Transverse colon (tissue), 4 donors: ENCODE measurements at regions not wholly inside any gene's neighbourhood (a gene's known extent, or its start where the extent isn't known, plus 50 kb on each side); places are given as distances from the start of the nearest gene placed in this dataset.

Source experiments
- POLR2A ChIP-seq: fragments of 450-650 bp; IDR thresholded peaks from one replicate; pipeline ENCODE4 v1.6.1; 2016; ENCODE audit warnings: antibody characterized with exemption, mild to moderate bottlenecking, moderate library complexity
- POLR2AphosphoS5 ChIP-seq, 3 donors: sonication (generic); formaldehyde crosslinking; IDR thresholded peaks; one replicate each; pipeline ENCODE4 v1.6.1; 2016; ENCODE audit warnings: antibody characterized with exemption in 3 of 3
- TF ChIP-seq, protein P1 (sequence below), 5 experiments: fragments of 200-600 bp in 3 of 5; fragments of 450-650 bp in 2 of 5; sonication (generic) in 3 of 5; IDR thresholded peaks; 1 replicate in 2 of 5; 2 replicates in 3 of 5; pipeline ENCODE4 v1.5.1; 2016 to 2017; ENCODE audit warnings: antibody characterized with exemption in 5 of 5, inconsistent platforms in 3 of 5, mild to moderate bottlenecking in 2 of 5, moderate library complexity in 1 of 5

- no peak for TF ChIP-seq POLR2AphosphoS5 (IDR thresholded peaks at IDR 0.05)
- TF ChIP-seq, protein P1, sequence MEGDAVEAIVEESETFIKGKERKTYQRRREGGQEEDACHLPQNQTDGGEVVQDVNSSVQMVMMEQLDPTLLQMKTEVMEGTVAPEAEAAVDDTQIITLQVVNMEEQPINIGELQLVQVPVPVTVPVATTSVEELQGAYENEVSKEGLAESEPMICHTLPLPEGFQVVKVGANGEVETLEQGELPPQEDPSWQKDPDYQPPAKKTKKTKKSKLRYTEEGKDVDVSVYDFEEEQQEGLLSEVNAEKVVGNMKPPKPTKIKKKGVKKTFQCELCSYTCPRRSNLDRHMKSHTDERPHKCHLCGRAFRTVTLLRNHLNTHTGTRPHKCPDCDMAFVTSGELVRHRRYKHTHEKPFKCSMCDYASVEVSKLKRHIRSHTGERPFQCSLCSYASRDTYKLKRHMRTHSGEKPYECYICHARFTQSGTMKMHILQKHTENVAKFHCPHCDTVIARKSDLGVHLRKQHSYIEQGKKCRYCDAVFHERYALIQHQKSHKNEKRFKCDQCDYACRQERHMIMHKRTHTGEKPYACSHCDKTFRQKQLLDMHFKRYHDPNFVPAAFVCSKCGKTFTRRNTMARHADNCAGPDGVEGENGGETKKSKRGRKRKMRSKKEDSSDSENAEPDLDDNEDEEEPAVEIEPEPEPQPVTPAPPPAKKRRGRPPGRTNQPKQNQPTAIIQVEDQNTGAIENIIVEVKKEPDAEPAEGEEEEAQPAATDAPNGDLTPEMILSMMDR (IDR thresholded peaks at IDR 0.05): no peak
- TF ChIP-seq POLR2A: no peak
Observed at GRCh38 chr3:31314258-31314657, 218.5 kb upstream of the STT3B start.
